ENCODE measurements at regions not wholly inside any gene's neighbourhood (a gene's known extent, or its start where the extent isn't known, plus 50 kb on each side); places are given as distances from the start of the nearest gene placed in this dataset.
A peak's percentile ranks its signal among the peaks of the same experiment; 100 is the strongest.
"Not testable (repeated sequence)": the region's sequence is repeated elsewhere in the genome, so short reads cannot be mapped to it uniquely, and the experiment has no call there.

DNA sequence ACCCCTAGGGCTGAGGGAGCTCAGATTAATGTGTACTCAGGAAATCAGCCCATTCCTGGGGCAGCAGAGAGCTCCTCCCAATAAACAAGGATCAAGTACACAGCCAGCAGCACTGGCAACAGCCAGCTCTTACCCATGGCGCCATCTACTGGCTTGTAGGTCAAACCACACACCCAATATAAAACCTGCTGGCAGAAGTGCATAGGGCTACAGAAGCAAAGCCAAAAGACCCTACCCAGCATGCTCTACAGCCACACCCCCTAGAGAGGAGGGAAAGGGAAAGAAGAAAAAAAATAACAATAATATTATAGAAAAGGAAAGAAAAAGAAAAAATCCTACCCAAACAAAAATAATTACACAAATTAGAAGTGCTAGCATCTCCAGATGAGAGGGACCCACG lies 127.5 kb upstream of the PABPC3 start:
- TF ChIP-seq, protein P1, sequence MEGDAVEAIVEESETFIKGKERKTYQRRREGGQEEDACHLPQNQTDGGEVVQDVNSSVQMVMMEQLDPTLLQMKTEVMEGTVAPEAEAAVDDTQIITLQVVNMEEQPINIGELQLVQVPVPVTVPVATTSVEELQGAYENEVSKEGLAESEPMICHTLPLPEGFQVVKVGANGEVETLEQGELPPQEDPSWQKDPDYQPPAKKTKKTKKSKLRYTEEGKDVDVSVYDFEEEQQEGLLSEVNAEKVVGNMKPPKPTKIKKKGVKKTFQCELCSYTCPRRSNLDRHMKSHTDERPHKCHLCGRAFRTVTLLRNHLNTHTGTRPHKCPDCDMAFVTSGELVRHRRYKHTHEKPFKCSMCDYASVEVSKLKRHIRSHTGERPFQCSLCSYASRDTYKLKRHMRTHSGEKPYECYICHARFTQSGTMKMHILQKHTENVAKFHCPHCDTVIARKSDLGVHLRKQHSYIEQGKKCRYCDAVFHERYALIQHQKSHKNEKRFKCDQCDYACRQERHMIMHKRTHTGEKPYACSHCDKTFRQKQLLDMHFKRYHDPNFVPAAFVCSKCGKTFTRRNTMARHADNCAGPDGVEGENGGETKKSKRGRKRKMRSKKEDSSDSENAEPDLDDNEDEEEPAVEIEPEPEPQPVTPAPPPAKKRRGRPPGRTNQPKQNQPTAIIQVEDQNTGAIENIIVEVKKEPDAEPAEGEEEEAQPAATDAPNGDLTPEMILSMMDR (IDR thresholded peaks at IDR 0.05): peak; percentile 35
- H3K27ac ChIP-seq; H3K27me3 ChIP-seq (ENCODE audit: low read depth); DNase-seq; ATAC-seq; H3K36me3 ChIP-seq; H3K4me1 ChIP-seq; intact Hi-C loops (cut with DNase I); H3K9me3 ChIP-seq: not testable (repeated sequence)
- H3K4me3 ChIP-seq: peak overlapping the region; percentile 34

DNA sequence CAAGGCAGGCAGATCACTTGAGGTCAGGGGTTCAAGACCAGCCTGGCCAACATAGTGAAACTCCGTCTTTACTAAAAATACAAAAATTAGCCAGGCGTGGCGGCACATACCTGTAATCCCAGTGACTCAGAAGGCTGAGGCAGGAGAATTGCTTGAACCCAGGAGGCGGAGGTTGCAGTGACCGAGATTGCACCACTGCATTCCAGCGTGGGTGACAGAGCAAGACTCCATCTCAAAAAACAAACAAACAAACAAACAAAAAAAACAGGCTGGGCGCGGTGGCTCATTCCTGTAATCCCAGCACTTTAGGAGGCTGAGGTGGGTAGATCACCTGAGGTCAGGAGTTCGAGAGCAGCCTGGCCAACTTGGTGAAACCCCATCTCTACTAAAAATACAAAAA lies 122.8 kb upstream of the PABPC3 start:
- H3K4me1 ChIP-seq; H3K4me3 ChIP-seq; H3K27ac ChIP-seq; H3K9me3 ChIP-seq; DNase-seq; ATAC-seq; H3K36me3 ChIP-seq; H3K27me3 ChIP-seq (ENCODE audit: low read depth); intact Hi-C loops (cut with DNase I): not testable (repeated sequence)

DNA sequence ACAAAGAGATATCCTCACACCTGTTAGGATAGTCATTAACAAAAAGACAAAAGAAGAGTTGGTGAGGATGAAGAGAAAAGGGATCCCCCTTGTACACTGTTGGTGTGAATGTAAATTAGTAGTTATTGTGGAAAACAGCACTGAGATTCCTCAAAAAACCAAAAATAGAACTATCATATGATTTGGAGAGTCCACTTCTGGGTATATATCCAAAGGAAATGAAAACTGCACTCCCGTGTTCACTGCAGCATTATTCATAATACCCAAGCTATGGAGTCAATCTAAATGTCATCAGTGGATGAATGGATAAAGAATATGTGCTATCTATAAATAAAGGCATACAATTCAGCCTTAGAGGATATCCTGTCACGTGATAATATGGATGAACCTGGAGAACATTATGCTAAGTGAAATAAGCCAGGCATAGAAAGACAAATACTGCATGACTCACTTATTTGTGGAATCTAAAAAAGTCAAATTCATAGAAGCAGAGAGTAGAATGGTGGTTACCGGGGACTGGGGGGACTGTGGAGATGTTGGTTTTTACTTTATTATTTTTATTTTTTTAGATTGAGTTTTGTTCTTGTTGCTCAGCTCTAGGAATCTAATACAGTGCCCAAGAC lies 114.6 kb upstream of the PABPC3 start:
- H3K4me1 ChIP-seq; intact Hi-C loops (cut with DNase I); DNase-seq; H3K4me3 ChIP-seq; ATAC-seq; H3K9me3 ChIP-seq; H3K36me3 ChIP-seq; H3K27ac ChIP-seq: not testable (repeated sequence)
- peaks cover 20% of the 10 kb centered on the region for H3K27me3 ChIP-seq (ENCODE audit: low read depth)

DNA sequence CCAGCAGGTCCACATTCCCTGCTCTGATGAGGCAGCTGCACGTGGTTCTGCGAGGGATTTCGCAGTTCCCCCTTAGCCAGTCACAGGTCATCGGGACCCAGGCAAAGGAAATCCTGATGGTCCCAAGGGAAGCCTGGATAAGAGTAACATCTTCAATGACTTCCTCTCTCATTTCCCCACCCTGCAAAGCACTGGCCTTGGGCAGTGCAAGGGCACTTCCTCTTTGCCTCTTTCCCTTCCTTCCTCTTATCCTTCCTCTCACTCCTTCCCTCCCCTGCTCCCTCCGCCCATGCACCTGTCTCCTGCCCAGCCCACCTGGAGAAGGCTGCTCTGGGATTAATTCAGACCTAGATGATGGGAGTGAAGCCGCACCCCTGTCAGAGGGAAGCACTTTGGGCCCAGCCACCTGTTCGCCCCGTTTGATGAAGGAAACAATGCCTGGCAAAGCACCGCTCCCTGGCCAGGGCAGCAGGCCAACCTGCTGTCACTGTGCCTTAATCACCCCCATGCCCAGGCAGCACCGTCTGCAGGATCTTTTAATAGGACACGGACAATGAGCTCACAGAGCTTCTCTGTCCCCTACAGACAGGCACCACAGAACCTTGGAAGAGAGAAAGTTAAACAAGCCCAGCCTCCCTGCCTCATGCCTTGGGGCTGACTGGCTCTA lies 113.5 kb upstream of the PABPC3 start:
- TF ChIP-seq, protein P1 (IDR thresholded peaks at IDR 0.05): no peak
- ATAC-seq: no peak

DNA sequence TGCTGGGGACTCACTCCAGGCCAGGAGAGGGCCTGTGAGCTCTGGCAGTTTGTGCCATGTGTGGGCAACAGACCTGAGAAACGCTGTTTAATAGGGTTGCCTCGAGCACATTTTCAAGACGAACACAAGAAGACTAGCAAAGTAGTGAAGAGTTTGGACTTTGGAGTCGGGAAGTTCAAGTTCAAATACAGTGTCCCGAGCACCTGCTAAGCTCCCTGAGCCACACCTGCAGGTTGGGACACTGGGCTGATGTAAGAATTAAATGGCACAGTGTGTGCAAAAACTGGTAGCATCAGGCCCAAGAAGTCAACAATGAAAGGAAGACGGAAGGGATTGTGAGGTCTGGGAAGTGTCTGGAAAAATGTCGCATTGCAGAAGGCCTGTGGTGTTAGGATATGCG lies 112.8 kb upstream of the PABPC3 start:
- Histone ChIP-seq H3K36me3 (no peaks in the 10 kb centered on the region), H3K27me3 (ENCODE audit: low read depth) (peaks cover 33% of the 10 kb centered on the region), H3K4me1 (no peaks in the 10 kb centered on the region), H3K27ac (no peak overlapping the region), H3K9me3 (no peaks in the 10 kb centered on the region), H3K4me3 (no peak overlapping the region)
- intact Hi-C loops (cut with DNase I): no loop called here
- TF ChIP-seq, protein P1 (IDR thresholded peaks at IDR 0.05): no peak
- no peak for DNase-seq
- no peak for ATAC-seq

More for the DNA sequence above, 113.5 kb upstream of the PABPC3 start:
- no peak overlapping the region for H3K27ac ChIP-seq
- H3K36me3 ChIP-seq: no peaks in the 10 kb centered on the region
- no peaks in the 10 kb centered on the region for H3K4me1 ChIP-seq
- intact Hi-C loops (cut with DNase I): no loop called here
- H3K4me3 ChIP-seq: no peak overlapping the region
- DNase-seq: no peak
- H3K27me3 ChIP-seq (ENCODE audit: low read depth): peaks cover 31% of the 10 kb centered on the region
- H3K9me3 ChIP-seq: no peaks in the 10 kb centered on the region

DNA sequence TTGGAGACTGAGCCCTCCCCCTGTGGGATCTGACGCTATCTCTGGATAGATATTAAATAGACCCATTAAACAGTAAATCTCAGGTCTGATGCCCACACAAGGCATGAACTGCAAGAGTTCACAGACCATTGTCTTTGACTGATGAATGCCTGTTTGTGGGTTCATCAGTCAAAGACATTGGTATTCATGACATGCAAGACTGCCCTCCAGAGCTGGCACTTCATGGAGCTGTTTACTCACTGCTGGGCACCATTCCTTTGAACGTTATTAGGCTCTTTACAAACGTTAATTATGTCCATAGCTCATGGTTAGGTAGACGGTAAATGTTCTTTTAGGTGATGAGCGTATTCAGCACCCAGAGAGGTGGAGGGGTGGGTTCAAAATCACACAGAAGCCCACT lies 111.8 kb upstream of the PABPC3 start:
- H3K9me3 ChIP-seq: no peaks in the 10 kb centered on the region

More for the DNA sequence above, 111.8 kb upstream of the PABPC3 start:
- Histone ChIP-seq H3K4me1 (no peaks in the 10 kb centered on the region), H3K27ac (no peak overlapping the region), H3K4me3 (no peak overlapping the region), H3K36me3 (no peaks in the 10 kb centered on the region), H3K27me3 (ENCODE audit: low read depth) (peaks cover 43% of the 10 kb centered on the region)
- intact Hi-C loops (cut with DNase I): no loop called here
- TF ChIP-seq, protein P1 (IDR thresholded peaks at IDR 0.05): no peak
- no peak for ATAC-seq
- no peak for DNase-seq

All from lower lobe of right lung (tissue), 2 donors.